Gastroesophageal sphincter (tissue), 3 donors: ENCODE measurements at regions not wholly inside any gene's neighbourhood (a gene's known extent, or its start where the extent isn't known, plus 50 kb on each side); places are given as distances from the start of the nearest gene placed in this dataset.

ENCODE experiments used
- CTCF ChIP-seq, 4 experiments: fragments of 200-600 bp in 2 of 4; fragments of 450-650 bp in 2 of 4; sonication (generic) in 1 of 4; IDR thresholded peaks; one replicate each; pipeline ENCODE4 v1.5.1; 2017 to 2019; ENCODE audit warnings: antibody characterized with exemption in 4 of 4, mild to moderate bottlenecking in 2 of 4, moderate library complexity in 2 of 4
- EP300 ChIP-seq: sonication (generic); formaldehyde crosslinking; IDR thresholded peaks from one replicate; pipeline ENCODE4 v1.6.1; 2017; ENCODE audit warnings: antibody characterized with exemption, mild to moderate bottlenecking

- TF ChIP-seq CTCF (IDR thresholded peaks at IDR 0.05): no peak
- no peak for TF ChIP-seq EP300
Measured at GRCh38 chr14:39957987-39958386, 525.8 kb upstream of the FBXO33 start.
